Stimulated activated CD4-positive, alpha-beta T cell treated with anti-CD3 and anti-CD28 coated beads, Interleukin-12 subunit alpha, Interleukin-12 subunit beta, amount 100 ng/mL, for 48 hours (primary cell): ENCODE measurements at regions not wholly inside any gene's neighbourhood (a gene's known extent, or its start where the extent isn't known, plus 50 kb on each side); places are given as distances from the start of the nearest gene placed in this dataset.
"Not testable (repeated sequence)": the region's sequence is repeated elsewhere in the genome, so short reads cannot be mapped to it uniquely, and the experiment has no call there.

Source experiments
- DNase-seq, 3 donors: peaks; one replicate each; pipeline ENCODE4 v3.0.0-alpha.2; 2020; ENCODE audit warnings: low read depth in 2 of 3, low spot score in 1 of 3

GRCh38 chr1:117702654-117703053, 96.8 kb downstream of the TENT5C start:
- no peak for DNase-seq

DNA sequence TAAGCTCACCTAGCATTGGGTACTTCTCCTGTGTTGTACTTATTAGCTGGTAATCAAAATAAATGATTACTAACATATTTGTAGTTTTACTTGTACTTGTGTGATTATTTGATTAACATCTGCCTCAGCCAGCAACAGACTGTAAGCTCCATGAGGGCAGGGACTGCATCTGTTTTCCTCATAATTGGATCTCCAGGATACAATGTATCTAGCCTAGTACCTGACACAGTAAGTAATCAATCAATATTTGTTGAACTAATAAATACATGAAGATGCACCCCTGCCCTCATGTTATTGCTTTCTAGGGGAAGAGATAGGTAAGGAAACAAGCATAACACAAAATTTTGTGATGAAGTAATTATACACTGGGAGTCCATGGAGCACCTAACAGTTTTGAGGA, 101.5 kb downstream of the TENT5C start:
- DNase-seq: no peak

- DNase-seq: no peak
Observed at GRCh38 chr1:117708323-117709248, 102.7 kb downstream of the TENT5C start.

GRCh38 chr1:117709249-117709691, 103.4 kb downstream of the TENT5C start:
- DNase-seq: no peak

DNA sequence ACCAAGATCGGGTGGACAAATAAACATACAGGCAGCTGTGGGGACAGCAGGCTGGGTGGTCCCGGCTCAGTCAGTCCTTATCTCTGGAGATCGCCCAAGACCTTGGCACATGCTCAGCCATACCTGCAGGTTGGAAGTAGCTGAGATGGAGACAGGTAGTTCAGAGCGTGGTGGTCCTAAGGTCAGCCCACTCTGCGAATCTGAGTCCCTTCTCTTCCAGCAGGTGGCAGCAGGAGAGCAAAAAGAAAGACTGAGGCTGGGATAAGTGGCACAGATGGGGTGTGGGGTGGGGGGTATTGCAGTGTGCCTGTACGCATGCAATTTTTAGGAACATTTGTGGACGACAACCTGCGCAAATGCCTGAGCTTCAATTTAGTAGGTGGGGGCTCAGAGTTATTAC, 104.9 kb downstream of the TENT5C start:
- no peak for DNase-seq

GRCh38 chr1:117712621-117713020, 106.8 kb downstream of the TENT5C start:
- no peak for DNase-seq

DNA sequence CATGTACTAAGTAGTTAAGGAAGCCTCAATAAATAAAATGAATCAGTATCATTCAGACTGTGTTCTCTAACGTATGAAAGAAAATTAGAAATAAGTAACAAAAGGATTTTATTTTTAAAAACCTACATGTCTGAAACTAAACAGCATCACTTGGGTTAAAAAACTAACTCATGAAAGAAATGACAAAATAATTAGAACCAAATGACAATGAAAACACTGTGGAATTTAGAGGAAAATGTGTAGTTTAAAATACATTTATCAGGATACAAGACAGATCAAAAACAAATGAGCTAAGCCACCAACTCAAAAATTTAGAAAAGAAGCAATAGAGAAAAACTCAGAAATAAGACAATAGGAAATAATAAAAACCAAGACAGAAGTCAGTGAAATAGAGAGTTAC, 108.7 kb downstream of the TENT5C start:
- DNase-seq: no peak

DNA sequence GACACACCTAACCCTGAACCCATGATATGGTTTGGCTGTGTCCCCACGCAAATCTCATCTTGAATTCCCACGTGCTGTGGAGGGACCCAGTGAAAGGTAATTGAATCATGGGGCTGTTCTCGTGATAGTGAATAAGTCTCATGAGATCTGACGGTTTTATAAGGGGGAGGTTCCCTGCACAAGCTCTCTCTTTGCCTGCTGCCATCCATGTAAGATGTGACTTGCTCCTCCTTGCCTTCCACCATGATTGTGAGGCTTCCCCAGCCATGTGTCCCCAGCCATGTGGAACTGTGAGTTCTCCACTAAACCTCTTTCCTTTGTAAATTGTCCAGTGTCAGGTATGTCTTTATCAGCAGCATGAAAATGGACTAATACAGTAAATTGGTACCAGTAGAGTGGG, 110.2 kb downstream of the TENT5C start:
- not testable (repeated sequence) for DNase-seq

- DNase-seq: not testable (repeated sequence)
Observed at GRCh38 chr1:117717980-117718379, 112.1 kb downstream of the TENT5C start.

DNA sequence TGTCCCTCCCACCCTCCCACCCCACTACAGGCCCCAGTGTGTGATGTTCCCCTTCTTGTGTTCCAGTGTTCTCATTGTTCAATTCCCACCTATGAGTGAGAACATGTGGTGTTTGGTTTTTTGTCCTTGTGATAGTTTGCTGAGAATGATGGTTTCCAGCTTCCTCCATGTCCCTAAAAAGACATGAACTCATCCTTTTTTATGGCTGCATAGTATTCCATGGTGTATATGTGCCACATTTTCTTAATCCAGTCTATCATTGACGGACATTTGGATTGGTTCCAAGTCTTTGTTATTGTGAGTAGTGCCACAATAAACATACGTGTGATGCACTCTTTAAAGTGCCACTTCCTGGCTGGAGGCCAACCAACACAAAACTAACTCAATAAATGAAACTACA, 112.7 kb downstream of the TENT5C start:
- DNase-seq: not testable (repeated sequence)

DNA sequence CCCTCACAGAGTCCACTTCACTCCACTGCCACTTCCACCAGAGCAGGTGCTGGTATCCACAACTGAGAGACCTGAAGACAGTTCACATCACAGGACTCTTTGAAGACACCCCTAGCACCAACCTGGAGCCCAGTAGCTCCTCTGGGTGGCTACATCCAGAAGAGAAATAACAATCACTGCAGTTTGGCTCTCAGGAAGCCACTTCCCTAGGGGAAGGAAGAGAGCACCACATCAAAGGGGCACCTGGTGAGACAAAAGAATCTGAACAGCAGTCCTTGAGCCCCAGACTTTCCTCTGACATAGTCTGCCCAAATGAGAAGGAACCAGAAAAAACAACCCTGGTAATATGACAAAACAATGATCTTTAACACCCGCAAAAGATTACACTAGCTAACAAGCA, 113.2 kb downstream of the TENT5C start:
- DNase-seq: no peak

DNA sequence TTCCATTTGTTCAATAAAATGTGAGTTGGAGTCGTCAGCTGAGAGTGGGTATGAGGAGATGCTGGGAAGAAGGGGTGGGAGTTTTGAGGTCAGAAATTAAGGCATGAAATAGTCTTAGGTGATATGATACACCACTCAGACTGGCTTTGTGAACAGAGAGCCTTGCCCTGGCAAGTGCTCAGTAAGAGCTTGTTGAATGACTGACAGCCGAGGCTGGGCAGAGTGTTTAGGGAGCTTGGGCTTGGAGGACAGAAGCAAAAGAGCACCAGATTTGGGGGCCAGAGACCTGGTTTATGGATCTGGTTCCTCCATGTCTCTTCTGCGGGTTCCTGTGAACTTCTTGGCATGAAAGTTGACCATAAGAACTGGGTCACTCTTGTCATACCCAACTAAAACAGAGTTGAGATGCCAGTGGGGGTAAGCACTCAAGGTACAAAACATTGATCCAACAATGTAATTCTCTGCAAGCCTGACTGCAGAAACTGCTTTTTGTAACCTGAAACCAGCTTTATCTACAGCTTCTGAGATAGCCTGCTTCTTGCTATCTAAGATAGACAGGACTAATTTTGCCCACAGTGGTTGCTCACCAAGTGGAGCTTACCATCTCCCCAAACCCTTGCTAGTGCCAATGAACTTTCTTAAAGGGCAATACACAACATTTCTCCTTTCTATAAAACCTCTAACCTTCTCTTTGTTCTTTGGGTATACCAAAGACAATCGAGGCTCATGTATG, 126.4 kb downstream of the TENT5C start:
- no peak for DNase-seq

- no peak for DNase-seq
Observed at GRCh38 chr1:117732956-117733355, 127.1 kb downstream of the TENT5C start.

GRCh38 chr1:117734403-117734802, 128.6 kb downstream of the TENT5C start:
- DNase-seq: no peak

DNA sequence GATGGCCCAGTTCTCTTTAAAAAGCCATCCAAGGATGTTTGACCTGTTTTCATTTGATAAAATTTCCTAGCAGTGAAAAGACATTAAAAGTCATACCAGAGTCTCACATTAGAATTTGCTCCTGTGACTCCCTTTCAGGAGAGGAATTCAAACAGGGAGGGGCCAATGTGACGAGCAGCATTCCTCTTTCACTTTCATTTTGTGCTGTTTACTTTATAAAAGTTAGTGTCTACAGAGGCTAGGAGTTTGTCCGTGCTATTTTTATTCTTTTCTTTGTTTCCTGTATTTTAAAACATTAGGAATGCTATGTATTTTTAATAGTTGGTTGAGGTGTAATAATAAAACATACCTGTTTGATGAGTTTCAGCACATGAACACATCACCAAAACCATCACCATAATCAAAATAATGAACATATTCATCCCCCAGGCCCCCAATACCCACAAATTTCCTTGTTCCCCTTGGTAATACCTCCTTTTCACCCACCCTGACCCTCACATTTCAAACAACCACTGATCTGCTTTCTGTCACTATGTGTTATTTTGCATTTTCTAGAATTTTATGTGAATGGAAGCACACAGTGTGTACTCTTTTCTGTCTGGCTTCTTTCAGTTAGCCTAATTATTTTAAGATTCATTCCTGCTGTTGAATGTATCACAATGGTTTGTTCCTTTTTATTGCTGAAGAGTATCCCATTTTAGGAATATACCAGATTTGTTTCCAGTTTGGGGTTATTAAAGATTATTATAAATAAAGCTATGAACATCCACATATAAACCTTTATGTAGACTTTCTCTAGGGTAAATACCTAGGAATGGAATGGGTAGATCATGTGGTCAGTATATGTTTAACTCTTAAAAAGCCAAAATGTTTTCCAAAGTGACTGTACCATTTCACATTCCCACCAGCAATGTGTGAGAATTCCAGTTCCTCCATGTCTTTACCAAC, 129.5 kb downstream of the TENT5C start:
- peak in 2 of 3 donors; percentile 6 to 28 for DNase-seq

- no peak for DNase-seq
Observed at GRCh38 chr1:117739504-117739903, 133.7 kb downstream of the TENT5C start.

- DNase-seq: no peak
Observed at GRCh38 chr1:117740496-117740895, 134.6 kb downstream of the TENT5C start.

- DNase-seq: not testable (repeated sequence)
Observed at GRCh38 chr1:117746565-117746964, 140.7 kb downstream of the TENT5C start.

DNA sequence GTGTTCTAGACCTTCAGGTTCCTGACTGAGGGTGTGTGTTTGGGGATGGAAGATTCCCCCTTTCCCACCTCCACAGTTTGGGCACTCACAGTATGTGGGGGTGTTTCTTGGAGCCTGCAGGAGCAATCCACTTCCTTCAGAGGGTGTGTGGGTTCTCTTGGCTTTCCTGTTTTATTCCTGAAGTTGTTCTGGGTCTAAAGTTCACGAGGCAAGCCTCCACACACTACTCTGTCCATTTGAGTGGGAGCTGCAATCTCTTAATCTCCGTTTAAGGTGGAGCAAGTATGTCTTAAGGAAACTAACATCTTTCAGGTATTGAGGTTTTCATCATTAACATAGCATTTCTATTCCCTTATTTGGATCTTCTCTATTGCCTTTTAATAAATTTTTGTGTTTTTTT, 141.8 kb downstream of the TENT5C start:
- DNase-seq: no peak

- no peak for DNase-seq
Observed at GRCh38 chr1:117751321-117751720, 145.5 kb downstream of the TENT5C start.

- DNase-seq: no peak
Observed at GRCh38 chr1:117752661-117753060, 146.8 kb downstream of the TENT5C start.
